NCI-H1048 (cell line): ENCODE measurements at regions not wholly inside any gene's neighbourhood (a gene's known extent, or its start where the extent isn't known, plus 50 kb on each side); places are given as distances from the start of the nearest gene placed in this dataset.

Source experiments
- DNase-seq: peaks from one replicate; lab custom pipeline; 2025; lab: John Stamatoyannopoulos, UW

DNA sequence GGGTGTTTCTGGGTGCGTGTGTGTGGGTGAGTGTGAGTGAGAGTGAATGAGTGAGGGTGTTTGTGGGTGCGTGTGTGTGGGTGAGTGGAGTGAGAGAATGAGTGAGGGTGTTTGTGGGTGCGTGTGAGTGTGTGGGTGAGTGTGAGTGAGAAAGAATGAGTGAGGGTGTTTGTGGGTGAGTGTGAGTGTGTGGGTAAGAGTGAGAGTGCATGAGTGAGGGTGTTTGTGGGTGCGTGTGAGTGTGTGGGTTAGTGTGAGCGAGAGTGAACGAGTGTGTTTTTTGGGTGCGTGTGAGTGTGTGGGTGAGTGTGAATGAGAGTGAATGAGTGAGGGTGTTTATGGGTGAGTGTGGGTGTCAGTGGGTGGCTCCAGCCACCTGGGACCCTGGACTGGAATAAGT, 1676.1 kb upstream of the TENM3 start:
- no peak for DNase-seq

DNA sequence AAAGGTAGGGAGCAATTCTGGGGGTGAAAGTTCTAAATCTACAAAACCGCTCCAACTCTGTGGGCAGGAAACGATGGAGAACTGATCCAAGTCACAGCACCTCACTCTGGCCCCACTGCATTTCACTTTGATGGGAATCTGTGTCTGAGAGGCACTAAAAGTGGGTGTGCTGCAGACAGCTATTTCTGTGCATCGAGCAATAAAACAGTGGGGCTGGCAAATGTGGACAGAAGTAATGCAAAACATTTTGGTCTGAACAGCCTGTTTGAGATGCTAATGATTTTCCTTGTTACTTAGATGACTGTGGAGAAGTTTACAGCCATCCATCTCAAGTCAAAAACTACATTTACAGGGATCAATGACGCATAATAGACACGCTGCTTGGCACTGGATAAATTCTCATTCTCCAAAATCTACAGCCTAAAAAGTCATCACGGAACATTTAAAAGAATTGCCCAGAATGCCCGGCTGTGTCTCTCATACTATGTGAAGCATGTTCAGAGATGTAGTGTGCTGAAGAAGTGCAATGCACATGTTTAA, 1671.6 kb upstream of the TENM3 start:
- no peak for DNase-seq

DNA sequence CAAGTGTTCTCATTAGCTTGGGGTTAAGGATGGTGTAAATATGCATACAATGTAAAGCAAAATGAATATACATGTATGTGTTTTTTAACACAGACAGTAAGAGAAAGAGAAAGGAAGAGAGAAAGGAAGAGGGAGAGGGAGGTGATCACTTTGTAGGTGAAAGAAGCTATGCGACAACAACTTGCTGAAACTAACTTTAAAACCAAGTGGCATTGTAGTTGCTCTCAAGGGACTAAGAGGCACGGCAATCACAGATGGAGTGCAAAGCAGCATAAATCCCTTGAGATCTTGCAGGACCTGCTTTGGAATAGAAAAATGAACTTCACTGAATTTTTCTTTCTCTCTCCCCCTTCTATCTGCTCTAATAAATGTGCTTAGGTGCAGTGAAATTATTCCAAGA, 1665.0 kb upstream of the TENM3 start:
- DNase-seq: no peak

DNA sequence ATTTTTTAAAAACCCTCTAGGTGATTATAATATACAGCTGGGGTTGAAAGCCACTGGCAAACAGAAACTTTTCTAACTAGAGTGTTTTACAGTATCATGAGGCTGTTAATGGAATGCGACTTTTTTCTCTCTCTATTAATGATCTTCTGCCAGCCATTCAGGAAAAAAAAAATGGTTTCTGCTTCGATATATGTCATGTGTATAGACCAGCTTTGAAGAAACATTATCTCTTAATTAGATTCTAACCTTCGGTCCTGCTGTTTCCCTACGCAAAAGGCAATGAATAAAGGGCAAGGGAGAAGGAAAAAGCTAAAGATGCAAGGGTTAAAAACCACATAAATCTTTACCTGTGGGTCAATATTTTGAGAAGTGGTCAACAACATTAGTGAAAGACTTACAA, 1662.1 kb upstream of the TENM3 start:
- DNase-seq: no peak

DNA sequence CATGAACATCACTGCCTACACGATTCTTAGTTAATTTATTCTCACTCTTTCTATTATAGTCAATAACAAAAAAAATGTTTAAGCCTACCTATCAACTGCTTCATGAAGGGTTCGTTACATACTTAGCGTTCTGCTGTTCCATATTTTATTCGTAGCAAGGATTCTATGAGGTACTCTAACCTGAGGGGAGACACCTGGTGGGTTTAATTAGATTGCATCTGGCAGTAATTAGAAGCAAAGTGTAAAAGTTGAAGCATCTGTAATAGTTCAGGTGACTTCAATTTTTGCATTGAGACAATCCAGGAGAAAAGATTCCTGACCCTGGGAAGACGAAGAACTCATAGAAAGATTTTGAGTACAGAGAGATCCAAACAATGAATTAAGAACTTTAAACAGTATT, 1655.8 kb upstream of the TENM3 start:
- no peak for DNase-seq

DNA sequence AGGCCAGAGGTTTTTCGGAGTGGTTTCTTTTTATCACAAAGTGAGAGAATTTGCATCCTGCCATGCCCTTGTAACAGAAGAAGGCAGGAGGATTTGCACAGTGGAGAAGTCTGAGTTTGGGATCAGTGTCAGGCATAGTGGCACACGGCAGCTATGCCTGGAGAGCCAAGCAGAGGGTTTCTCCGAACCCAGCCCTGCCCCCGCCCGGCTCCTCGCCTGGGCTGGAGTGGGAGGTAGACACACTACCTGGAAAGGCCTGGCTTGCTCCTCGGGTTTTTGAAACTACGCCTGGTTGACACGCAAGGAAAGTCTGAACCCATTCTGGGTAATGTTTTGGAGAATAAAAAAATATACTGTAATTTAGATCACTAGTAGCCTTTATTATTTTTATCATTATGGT, 1653.6 kb upstream of the TENM3 start:
- DNase-seq: no peak

DNA sequence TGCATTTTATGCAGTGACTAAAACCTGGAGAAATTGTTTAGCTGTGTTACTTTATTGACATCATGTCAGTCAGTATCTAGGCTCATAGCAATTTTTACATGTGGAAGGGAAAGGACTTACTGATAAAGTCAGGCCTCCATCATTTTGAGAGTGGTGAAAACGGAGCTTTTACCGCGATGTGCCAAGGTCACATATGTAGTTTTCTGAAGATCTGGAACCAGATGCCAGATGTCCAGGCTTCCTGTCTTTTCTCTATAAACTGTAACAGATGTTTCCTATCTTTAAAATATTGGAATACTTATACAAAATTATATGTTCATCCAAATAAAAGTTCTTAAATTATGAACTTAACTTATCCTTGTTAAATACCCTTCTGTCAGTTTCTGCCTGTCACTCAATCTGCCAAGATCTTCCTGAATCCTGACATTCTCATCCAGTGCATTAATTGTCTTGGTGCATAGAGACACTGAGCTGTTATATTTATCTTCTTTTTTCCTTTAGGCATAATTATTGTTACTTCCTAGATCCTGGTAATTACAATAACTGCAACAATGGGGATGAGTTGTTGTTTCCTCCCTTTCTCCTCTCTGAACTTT, 1646.2 kb upstream of the TENM3 start:
- no peak for DNase-seq

DNA sequence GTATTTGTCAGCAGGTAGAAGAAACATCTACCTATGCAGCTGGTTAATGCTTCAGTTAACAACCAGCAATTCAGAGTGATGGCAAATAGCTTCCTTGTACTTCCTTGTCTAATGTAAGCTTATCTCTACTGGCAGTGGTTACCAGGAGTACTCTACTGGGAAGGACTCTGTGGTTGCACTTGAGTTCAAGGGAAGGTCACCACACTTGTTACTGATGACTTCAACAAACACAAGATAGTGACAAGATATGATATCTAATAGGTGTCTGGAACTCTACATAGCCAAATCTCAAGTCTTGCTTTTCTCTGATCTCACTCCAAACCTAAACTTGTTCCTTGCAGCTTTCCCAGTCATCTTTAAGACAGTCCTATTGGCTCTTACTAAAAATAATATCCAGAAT, 1644.9 kb upstream of the TENM3 start:
- DNase-seq: no peak

DNA sequence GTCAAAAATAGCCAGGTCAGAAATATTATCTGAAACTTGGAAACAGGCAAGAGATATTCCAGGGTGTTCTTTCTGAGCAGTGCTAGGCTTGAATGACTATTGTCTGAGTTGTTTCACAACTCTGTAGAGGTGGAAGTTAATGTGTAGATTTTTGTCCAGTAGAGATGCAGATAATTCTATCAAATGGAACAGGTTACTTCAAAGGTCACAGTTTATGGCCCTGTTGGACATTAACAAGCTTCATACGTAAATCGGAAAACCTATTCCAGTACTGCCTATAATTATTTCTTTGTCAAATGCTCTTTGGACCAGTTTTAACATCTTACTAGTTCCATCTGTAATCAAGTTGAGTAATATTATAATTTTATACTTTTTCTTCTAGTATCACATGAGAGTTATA, 1639.4 kb upstream of the TENM3 start:
- DNase-seq: no peak

DNA sequence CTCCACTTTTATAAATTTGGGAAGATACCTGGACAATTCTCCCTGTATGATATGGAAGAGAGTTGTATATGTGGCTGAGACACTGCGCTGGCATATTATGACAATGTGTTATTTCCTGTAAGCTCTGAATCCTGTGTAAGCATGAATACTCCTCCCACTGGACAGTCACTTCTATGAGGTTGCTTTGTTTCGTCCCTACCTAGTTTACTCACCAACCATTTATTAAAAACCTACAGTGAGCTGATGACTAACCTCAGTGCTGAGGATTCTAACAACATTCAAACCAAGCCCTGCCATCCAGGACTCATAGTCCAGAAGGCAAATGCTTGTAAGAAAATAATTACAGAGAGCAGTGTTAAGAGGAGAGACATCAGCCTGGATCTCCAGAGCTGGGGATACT, 1632.9 kb upstream of the TENM3 start:
- DNase-seq: no peak

DNA sequence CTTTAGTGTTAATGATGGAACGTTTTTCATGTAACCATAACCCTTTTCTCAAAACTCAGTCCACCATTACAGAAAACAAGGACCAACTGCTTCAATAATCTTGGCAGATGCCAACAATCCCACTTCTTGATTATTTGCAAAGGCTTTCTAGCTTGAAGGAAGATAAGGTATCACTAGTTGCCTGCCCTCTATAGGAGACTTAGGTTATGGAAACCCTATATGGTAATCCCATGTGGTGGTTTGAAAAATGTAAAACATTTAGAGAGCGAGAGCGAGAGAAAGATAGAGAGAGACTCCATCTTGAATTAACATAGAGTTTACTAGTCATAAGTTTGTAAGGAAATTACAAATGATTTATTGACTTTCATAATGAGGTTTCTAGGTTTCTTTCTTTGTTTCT, 1627.5 kb upstream of the TENM3 start:
- DNase-seq: no peak

DNA sequence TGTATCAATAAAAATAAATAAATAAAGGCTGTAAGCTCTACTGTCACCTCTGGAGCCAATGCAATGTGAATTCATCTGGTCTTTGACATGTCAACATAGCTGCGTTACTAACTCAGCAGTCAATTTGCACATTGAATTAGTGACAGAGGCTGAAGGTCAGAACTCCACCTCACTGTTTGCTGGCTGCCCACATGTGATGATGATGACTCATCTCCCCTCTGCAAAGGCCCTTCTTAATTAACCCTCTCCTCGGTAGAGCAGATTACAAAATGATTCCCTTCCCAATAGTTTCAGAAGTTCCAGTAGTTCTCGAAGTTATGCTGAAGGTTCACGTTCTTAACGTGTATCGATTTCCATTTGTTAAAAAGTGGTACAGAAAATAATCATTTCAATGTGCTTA, 1626.0 kb upstream of the TENM3 start:
- DNase-seq: no peak

DNA sequence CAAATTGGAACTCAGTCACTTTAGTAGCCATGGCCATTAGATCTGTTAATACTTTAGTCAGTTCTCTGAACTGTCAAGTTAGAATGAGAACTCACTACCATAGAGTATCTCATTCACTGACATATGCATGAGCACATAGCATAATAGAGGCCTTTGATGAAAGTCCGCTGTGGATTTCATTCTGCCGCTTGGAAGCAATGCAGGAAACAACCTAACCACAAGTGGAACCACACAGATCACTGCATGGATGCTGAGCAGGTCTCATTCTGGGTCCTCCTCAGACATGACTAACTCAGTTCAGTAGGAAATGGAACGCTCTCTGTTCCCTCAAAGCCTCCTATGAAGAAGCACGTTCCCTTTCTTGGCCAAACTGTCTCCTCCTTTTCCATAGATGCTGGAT, 1624.8 kb upstream of the TENM3 start:
- DNase-seq: no peak

DNA sequence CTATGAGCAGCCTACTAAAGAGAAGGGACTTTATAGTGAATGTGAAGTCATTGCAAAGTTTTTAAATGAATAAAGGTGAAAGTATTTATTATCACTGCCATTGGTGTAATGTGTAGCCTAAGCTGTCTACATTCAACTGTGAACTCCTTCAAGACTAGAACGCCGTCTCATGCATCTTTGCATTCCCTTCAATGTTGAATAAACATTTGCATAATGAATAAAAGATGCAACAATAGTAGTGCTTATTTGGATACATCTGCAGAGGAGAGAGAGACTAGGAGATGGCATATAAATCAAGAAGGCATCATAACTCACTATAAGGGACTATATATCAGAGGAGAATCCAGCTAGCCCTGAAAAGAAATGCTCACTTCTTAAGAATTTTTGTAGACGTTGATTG, 1623.8 kb upstream of the TENM3 start:
- no peak for DNase-seq

DNA sequence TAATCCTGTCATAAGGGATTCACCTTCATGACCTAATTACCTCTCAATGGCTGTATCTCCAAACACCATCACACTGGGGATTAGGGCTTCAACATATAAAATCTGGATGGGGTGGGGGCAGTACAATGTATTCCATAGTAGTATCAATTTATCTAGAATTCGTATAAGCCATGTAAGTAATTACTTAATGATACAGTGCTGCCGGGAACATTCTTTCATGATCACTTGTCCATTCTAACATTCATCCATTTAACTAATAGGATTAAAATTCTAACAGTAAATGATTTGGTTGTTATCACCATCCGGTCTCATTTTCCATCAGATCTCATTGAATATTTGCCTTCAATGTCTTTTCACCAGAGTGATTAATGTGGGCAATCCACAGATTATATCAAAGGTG, 1620.9 kb upstream of the TENM3 start:
- no peak for DNase-seq

DNA sequence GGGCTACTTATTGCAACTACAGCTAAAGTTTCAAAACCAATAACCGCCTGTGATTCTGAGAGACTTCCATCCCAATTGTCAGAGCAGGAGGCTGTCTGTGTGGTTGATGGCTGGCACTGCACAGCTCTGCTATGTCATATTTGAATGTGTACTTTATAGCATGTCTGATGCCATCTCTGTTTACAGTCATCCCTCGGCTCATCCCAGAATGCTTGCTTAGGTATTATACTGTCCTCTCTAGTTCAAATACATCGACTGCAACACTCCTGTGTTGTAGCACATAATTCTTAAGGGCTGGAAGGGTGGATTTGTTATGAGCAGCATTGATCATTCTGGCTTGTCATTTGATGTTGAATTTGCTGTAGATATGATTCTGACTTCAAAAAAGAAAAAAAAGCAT, 1617.5 kb upstream of the TENM3 start:
- no peak for DNase-seq

DNA sequence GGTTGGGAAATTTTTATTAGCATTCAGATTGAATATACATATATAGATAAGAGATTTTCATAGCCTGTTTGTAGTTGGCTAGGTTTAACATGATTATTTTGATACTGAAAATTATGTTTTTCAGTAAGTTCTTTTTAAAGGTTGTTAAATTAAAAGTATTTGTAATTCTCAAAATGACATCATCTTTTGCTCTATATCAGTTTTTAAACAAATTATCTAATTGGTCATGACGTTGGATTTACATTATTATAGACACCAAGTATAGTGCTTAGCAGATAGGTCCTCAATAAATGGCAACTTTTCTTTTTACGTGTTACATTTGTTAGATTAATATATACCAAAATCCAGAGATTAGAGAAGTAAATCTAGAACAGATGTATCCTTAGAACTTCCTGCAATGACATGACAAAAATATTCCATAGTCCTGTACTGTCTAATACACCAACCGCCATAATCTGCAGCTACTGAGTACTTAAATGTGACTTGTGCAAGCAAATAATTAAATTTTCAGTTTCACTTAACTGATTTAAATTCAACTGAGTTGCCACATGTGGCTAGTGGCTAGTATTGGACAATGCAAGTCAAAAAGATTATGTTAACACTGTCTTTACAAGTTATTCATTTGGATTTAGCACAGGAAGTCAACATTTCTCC, 1613.1 kb upstream of the TENM3 start:
- no peak for DNase-seq

DNA sequence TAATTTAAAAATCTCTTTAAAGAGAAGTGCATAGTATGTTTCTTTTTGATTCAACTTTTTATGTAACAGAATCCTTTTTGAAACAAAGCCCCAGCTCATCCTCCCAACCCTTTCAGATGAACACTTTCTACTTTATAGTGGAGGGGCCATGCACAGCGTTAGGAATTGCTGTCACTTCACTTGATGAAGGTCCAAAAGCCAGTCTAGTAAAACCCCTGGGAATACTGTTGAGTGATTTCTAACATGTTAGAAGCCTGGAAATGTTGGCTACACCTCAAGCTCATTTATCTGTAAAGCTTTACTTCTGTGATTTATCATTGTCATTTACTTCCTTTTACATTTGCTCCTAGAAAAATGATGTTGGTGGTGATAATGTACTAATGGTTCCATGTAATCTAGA, 1608.9 kb upstream of the TENM3 start:
- no peak for DNase-seq

DNA sequence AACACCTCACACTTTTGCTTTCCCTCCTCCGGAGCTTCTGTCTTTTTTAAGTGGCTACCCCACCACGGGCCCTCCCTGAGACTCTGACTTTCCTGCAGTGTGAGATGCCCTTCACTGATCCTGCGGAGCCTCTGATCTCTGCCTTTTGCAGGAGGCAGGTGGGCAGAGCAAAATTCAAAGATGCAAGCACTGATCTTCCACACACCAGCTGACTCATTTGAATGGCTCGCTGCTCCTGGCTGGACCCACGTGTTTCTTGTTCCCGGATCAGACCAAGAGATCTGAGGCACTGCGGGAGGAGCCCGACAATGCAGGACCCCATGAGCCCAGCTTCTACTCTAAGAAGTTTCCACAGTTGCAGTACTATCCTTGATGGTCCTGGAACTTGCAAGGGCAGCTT, 1607.9 kb upstream of the TENM3 start:
- DNase-seq: no peak

DNA sequence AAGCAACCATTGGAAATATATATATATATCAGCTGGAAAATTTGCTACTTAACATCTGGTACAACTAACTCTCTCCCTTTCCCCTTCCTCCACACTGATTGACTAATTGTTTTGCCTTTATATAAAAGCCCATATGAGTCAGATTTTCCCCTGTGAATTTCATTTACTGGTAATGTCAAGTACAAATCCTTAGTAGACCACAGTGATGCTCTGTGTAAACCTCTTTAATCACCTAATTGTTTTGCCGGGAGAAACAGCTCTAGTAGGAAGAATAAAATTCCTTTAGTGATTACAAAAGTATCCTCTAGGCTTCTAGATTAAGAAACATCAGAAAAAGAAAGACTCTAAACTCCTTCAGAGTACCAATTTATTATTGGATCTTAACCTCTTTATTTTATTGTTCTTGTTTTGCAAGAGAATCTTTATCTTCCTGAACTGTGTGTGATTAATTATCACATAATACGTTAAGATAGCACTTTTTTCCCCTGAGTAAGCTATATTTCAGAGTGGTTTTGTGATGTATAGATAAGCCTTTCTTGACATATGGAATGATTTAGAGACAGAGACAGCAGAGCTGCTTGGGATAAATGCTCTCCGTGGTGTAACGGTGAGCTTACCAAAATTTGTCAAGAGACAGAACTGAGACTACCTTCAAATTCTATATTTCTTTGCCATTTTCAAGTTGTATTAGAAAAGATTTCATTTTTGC, 1606.4 kb upstream of the TENM3 start:
- no peak for DNase-seq

DNA sequence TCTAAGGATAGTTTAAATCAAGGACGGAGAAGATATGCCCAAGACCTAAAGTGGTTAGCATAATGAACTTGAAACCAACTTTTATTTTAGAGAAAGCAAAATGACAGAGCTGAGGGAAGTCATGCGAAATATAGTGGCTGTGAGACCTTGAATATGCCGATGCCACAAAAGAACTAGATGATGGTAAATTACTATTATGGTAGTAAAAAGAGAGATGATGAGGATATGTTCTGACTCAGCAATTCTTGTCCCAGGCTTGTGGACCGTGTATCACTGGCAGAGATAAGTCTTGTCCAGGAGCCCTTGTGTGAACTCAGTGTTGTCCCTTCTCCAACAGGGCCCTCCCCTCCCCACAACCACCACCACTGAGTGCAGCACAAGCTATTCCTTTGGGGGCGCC, 1605.6 kb upstream of the TENM3 start:
- no peak for DNase-seq

DNA sequence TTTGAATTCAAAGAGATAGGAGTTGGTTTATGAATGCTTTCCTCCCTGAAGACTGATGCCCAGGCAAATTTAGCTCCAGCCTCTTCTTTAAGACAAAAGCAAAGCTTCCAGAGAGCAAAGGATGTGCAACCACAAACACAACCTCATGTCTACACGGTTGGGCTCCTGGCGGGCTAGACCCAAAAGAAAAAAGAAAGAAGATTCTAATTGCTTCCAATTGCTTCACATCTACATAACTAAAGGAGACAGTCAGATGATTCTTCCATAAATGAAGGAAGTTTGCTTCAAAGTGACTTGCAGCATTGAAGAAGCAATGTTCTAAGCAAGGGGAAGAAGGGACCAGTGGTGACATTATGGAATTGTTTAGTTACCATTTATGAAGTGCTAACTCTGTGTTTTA, 1603.0 kb upstream of the TENM3 start:
- no peak for DNase-seq

DNA sequence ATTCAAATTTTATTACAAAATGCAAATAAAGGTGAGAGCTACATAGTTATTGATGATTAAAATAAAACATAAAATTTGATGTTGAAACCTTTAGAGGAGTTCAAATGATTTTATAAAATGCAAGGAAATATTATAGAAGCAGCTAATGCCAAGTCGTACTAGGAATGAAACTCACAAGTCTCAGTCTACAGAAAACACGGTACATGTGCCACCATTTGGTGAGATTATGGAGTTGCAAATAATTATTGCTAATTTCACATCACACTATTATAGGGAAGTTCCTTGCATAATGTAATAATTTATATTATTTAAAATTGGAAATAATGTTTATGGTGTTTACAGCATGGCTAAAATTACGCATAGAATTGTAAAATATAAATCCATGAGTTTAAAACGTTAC, 1601.7 kb upstream of the TENM3 start:
- DNase-seq: no peak

DNA sequence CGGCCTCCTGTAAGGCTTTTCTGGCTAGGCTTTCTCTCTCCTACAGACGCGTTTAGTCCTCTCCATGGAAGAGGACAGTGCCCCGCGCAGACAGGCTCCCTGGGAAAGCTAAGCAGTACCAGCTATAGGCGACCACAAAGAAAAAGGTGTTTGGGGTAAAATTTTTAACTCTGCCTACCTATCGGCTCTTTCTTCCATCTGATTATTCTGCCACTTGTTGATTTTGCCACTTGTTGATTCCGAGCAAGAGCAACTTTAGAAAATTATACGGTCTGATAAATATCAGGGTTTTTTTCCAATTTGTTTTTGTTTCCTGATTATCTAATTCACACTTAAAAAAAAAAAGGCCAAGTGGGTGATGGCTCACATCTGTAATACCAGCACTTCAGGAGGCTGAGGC, 1600.5 kb upstream of the TENM3 start:
- DNase-seq: no peak
